GM21576 (cell line): ENCODE measurements at regions not wholly inside any gene's neighbourhood (a gene's known extent, or its start where the extent isn't known, plus 50 kb on each side); places are given as distances from the start of the nearest gene placed in this dataset.

Experiments used
- ATAC-seq: cut with Tn5 transposase; IDR thresholded peaks from one replicate; pipeline ENCODE4 v1.9.1; 2021; ENCODE audit warnings: mild to moderate bottlenecking, moderate library complexity; ENCODE audit not compliant: unreplicated experiment

GRCh38 chr3:94258851-94259250 lies 196.0 kb downstream of the NSUN3 start:
- ATAC-seq = no peak

- ATAC-seq = no peak
Observed at GRCh38 chr3:94259291-94259690, 196.4 kb downstream of the NSUN3 start.

- ATAC-seq = no peak
Observed at GRCh38 chr3:94269763-94270162, 206.9 kb downstream of the NSUN3 start.

GRCh38 chr3:94272016-94272415 lies 209.2 kb downstream of the NSUN3 start:
- no peak for ATAC-seq

- ATAC-seq = no peak
Observed at GRCh38 chr3:94280958-94281357, 218.1 kb downstream of the NSUN3 start.

GRCh38 chr3:94285872-94286271 lies 223.0 kb downstream of the NSUN3 start:
- ATAC-seq = no peak

GRCh38 chr3:94291686-94292085 lies 228.8 kb downstream of the NSUN3 start:
- ATAC-seq = no peak

GRCh38 chr3:94292151-94292550 lies 229.3 kb downstream of the NSUN3 start:
- no peak for ATAC-seq

- ATAC-seq = no peak
Observed at GRCh38 chr3:94293793-94294195, 230.9 kb downstream of the NSUN3 start.

- ATAC-seq = no peak
Observed at GRCh38 chr3:94294806-94295205, 231.9 kb downstream of the NSUN3 start.

GRCh38 chr3:94299716-94300115 lies 236.9 kb downstream of the NSUN3 start:
- no peak for ATAC-seq

GRCh38 chr3:94301366-94301765 lies 238.5 kb downstream of the NSUN3 start:
- no peak for ATAC-seq

GRCh38 chr3:94303266-94303665 lies 240.4 kb downstream of the NSUN3 start:
- ATAC-seq = no peak

GRCh38 chr3:94303897-94304296 lies 241.0 kb downstream of the NSUN3 start:
- ATAC-seq = no peak

GRCh38 chr3:94304954-94305353 lies 242.1 kb downstream of the NSUN3 start:
- no peak for ATAC-seq

GRCh38 chr3:94305835-94306611 lies 243.2 kb downstream of the NSUN3 start:
- ATAC-seq = no peak

GRCh38 chr3:94307588-94307987 lies 244.7 kb downstream of the NSUN3 start:
- no peak for ATAC-seq

- no peak for ATAC-seq
Observed at GRCh38 chr3:94308767-94309166, 245.9 kb downstream of the NSUN3 start.

GRCh38 chr3:94310341-94311135 lies 247.7 kb downstream of the NSUN3 start:
- no peak for ATAC-seq

- ATAC-seq = no peak
Observed at GRCh38 chr3:94311651-94312050, 248.8 kb downstream of the NSUN3 start.

GRCh38 chr3:94314218-94314883 lies 251.5 kb downstream of the NSUN3 start:
- no peak for ATAC-seq

GRCh38 chr3:94317017-94317416 lies 254.2 kb downstream of the NSUN3 start:
- ATAC-seq = no peak
